Activated CD8-positive, alpha-beta memory T cell treated with anti-CD3 and anti-CD28 coated beads, Interleukin-2, amount 50 U/mL, for 24 hours (primary cell): ENCODE measurements at regions not wholly inside any gene's neighbourhood (a gene's known extent, or its start where the extent isn't known, plus 50 kb on each side); places are given as distances from the start of the nearest gene placed in this dataset.

Experiments
- DNase-seq: peaks from one replicate; pipeline ENCODE4 v3.0.0-alpha.2; 2020; ENCODE audit errors: extremely low read depth

- DNase-seq = no peak
These were observed 756.0 kb upstream of the LRATD1 start for GRCh38 chr2:13876491-13877037.

- DNase-seq = no peak
These were observed 754.9 kb upstream of the LRATD1 start for GRCh38 chr2:13877571-13877970.

GRCh38 chr2:13884291-13884976, 748.1 kb upstream of the LRATD1 start:
- no peak for DNase-seq

GRCh38 chr2:13901526-13901925, 731.0 kb upstream of the LRATD1 start:
- no peak for DNase-seq

- DNase-seq = no peak
These were observed 726.7 kb upstream of the LRATD1 start for GRCh38 chr2:13905831-13906230.

GRCh38 chr2:13916066-13916465, 716.5 kb upstream of the LRATD1 start:
- DNase-seq = no peak

- no peak for DNase-seq
These were observed 714.6 kb upstream of the LRATD1 start for GRCh38 chr2:13917958-13918357.

- no peak for DNase-seq
These were observed 712.5 kb upstream of the LRATD1 start for GRCh38 chr2:13919981-13920382.

GRCh38 chr2:13921245-13921644, 711.3 kb upstream of the LRATD1 start:
- no peak for DNase-seq

- no peak for DNase-seq
These were observed 708.7 kb upstream of the LRATD1 start for GRCh38 chr2:13923823-13924222.

- DNase-seq = no peak
These were observed 690.4 kb upstream of the LRATD1 start for GRCh38 chr2:13942111-13942510.

- no peak for DNase-seq
These were observed 681.8 kb upstream of the LRATD1 start for GRCh38 chr2:13950761-13951160.

GRCh38 chr2:13968811-13969210, 663.7 kb upstream of the LRATD1 start:
- DNase-seq = no peak

GRCh38 chr2:13986119-13986720, 646.3 kb upstream of the LRATD1 start:
- no peak for DNase-seq

- DNase-seq = no peak
These were observed 636.0 kb upstream of the LRATD1 start for GRCh38 chr2:13996527-13996926.

- DNase-seq = no peak
These were observed 621.3 kb upstream of the LRATD1 start for GRCh38 chr2:14011190-14011589.

- no peak for DNase-seq
These were observed 617.3 kb upstream of the LRATD1 start for GRCh38 chr2:14015113-14015630.

- no peak for DNase-seq
These were observed 616.1 kb upstream of the LRATD1 start for GRCh38 chr2:14016289-14016955.

GRCh38 chr2:14018620-14019019, 613.9 kb upstream of the LRATD1 start:
- DNase-seq = no peak

GRCh38 chr2:14023558-14023957, 609.0 kb upstream of the LRATD1 start:
- DNase-seq = no peak

- DNase-seq = no peak
These were observed 593.4 kb upstream of the LRATD1 start for GRCh38 chr2:14039134-14039533.

- no peak for DNase-seq
These were observed 585.0 kb upstream of the LRATD1 start for GRCh38 chr2:14047491-14047890.

- no peak for DNase-seq
These were observed 581.1 kb upstream of the LRATD1 start for GRCh38 chr2:14051401-14051800.
